HEK293 (cell line): ENCODE measurements at regions not wholly inside any gene's neighbourhood (a gene's known extent, or its start where the extent isn't known, plus 50 kb on each side); places are given as distances from the start of the nearest gene placed in this dataset.

Experiments
- CTCF ChIA-PET: fragments of 350-600 bp; formaldehyde crosslinking; extraction: SDS; loops from one replicate; lab custom pipeline; 2021; ENCODE audit warnings: antibody characterized with exemption; lab: Yijun Ruan, JAX
- POLR2A ChIA-PET: fragments of 300-600 bp; formaldehyde crosslinking; extraction: SDS; loops from one replicate; lab custom pipeline; 2020; ENCODE audit warnings: antibody characterized with exemption, inconsistent platforms; lab: Yijun Ruan, JAX
- H3K27ac ChIP-seq: fragments of 200-500 bp; sonication (Bioruptor generic); 2 replicates; pipeline ENCODE4 v1.5.1; 2014; ENCODE audit warnings: low read depth, low read length, control low read depth, inconsistent platforms; ENCODE audit errors: extremely low read depth
- H3K36me3 ChIP-seq, 2 experiments: fragments of 200-500 bp in 1 of 2; sonication (Bioruptor generic) in 1 of 2; 1 replicate in 1 of 2; 2 replicates in 1 of 2; pipeline ENCODE4 v1.5.1; 2014 to 2017; ENCODE audit warnings: inconsistent platforms in 2 of 2, low read length in 2 of 2; ENCODE audit not compliant: control insufficient read depth in 2 of 2, insufficient read depth in 1 of 2
- H3K4me1 ChIP-seq: fragments of 200-500 bp; sonication (Bioruptor generic); 2 replicates; pipeline ENCODE4 v1.5.1; 2014; ENCODE audit warnings: mild to moderate bottlenecking, low read length, inconsistent platforms; ENCODE audit not compliant: control insufficient read depth, insufficient read depth
- H3K4me3 ChIP-seq: 2 replicates; pipeline ENCODE4 v1.5.1; 2011; ENCODE audit warnings: low read depth, mild to moderate bottlenecking, control low read depth, low read length, moderate library complexity
- H3K9me3 ChIP-seq: fragments of 200-500 bp; sonication (Bioruptor generic); 2 replicates; pipeline ENCODE4 v1.5.1; 2014; ENCODE audit warnings: low read depth, low read length, inconsistent platforms; ENCODE audit not compliant: control insufficient read depth, insufficient read depth
- GLIS1 ChIP-seq: fragments of 450-650 bp; formaldehyde crosslinking; IDR thresholded peaks from 2 replicates; pipeline ENCODE4 v1.5.1; 2016; ENCODE audit warnings: missing biosample characterization, missing genetic modification characterization
- IKZF3 ChIP-seq: fragments of 450-650 bp; IDR thresholded peaks from 2 replicates; pipeline ENCODE4 v1.5.0; 2018; ENCODE audit warnings: missing biosample characterization, mild to moderate bottlenecking, missing genetic modification characterization, moderate library complexity
- SCRT2 ChIP-seq: fragments of 450-650 bp; formaldehyde crosslinking; IDR thresholded peaks from 2 replicates; pipeline ENCODE4 v1.5.1; 2016; ENCODE audit warnings: missing biosample characterization, missing genetic modification characterization
- TCF7L2 ChIP-seq: IDR thresholded peaks from 2 replicates; pipeline ENCODE4 v1.6.1; 2011; ENCODE audit warnings: low read depth, mild to moderate bottlenecking, inconsistent platforms, low read length, moderate library complexity, borderline replicate concordance
- ZFP69B ChIP-seq: fragments of 450-650 bp; formaldehyde crosslinking; IDR thresholded peaks from 2 replicates; pipeline ENCODE4 v1.5.1; 2016; ENCODE audit warnings: missing biosample characterization, missing genetic modification characterization
- ZIC2 ChIP-seq: fragments of 450-650 bp; formaldehyde crosslinking; IDR thresholded peaks from 2 replicates; pipeline ENCODE4 v1.5.1; 2016; ENCODE audit warnings: missing biosample characterization, missing genetic modification characterization
- ZNF121 ChIP-seq: fragments of 450-650 bp; formaldehyde crosslinking; IDR thresholded peaks from 2 replicates; pipeline ENCODE4 v1.5.1; 2016; ENCODE audit warnings: missing biosample characterization, missing genetic modification characterization
- ZNF133 ChIP-seq: fragments of 450-650 bp; formaldehyde crosslinking; IDR thresholded peaks from 2 replicates; pipeline ENCODE4 v1.5.1; 2016; ENCODE audit warnings: missing biosample characterization, missing genetic modification characterization
- ZNF169 ChIP-seq: fragments of 450-650 bp; formaldehyde crosslinking; IDR thresholded peaks from 2 replicates; pipeline ENCODE4 v1.5.1; 2016; ENCODE audit warnings: missing biosample characterization, missing genetic modification characterization
- ZNF335 ChIP-seq: fragments of 450-650 bp; formaldehyde crosslinking; conservative IDR thresholded peaks from 2 replicates; pipeline ENCODE4 v1.5.1; 2016; ENCODE audit warnings: missing biosample characterization, missing genetic modification characterization
- ZNF654 ChIP-seq: fragments of 450-650 bp; formaldehyde crosslinking; IDR thresholded peaks from 2 replicates; pipeline ENCODE4 v1.5.1; 2016; ENCODE audit warnings: low read depth, missing biosample characterization, missing genetic modification characterization
- ZNF658 ChIP-seq: fragments of 450-650 bp; formaldehyde crosslinking; IDR thresholded peaks from 2 replicates; pipeline ENCODE4; 2016; ENCODE audit warnings: missing biosample characterization, missing genetic modification characterization
- TF ChIP-seq, protein P1 (sequence below): fragments of 450-650 bp; formaldehyde crosslinking; IDR thresholded peaks from 2 replicates; pipeline ENCODE4 v1.5.1; 2016; ENCODE audit warnings: missing biosample characterization, missing genetic modification characterization
- TF ChIP-seq, protein P2 (sequence below): fragments of 450-650 bp; formaldehyde crosslinking; IDR thresholded peaks from 2 replicates; pipeline ENCODE4 v1.5.1; 2016; ENCODE audit warnings: missing biosample characterization, missing genetic modification characterization, borderline replicate concordance
- TF ChIP-seq, protein P3 (sequence below): fragments of 450-650 bp; formaldehyde crosslinking; IDR thresholded peaks from 2 replicates; pipeline ENCODE4 v1.5.1; 2016; ENCODE audit warnings: missing biosample characterization, missing genetic modification characterization, borderline replicate concordance
- TF ChIP-seq, protein P4 (sequence below): fragments of 450-650 bp; formaldehyde crosslinking; IDR thresholded peaks from 2 replicates; pipeline ENCODE4 v1.5.1; 2016; ENCODE audit warnings: missing biosample characterization, missing genetic modification characterization
- TF ChIP-seq, protein P5 (sequence below): fragments of 450-650 bp; formaldehyde crosslinking; IDR thresholded peaks from 2 replicates; pipeline ENCODE4 v1.5.1; 2016; ENCODE audit warnings: missing biosample characterization, missing genetic modification characterization
- TF ChIP-seq, protein P6 (sequence below): fragments of 450-650 bp; formaldehyde crosslinking; IDR thresholded peaks from 2 replicates; pipeline ENCODE4 v1.5.1; 2016; ENCODE audit warnings: missing biosample characterization, missing genetic modification characterization

DNA sequence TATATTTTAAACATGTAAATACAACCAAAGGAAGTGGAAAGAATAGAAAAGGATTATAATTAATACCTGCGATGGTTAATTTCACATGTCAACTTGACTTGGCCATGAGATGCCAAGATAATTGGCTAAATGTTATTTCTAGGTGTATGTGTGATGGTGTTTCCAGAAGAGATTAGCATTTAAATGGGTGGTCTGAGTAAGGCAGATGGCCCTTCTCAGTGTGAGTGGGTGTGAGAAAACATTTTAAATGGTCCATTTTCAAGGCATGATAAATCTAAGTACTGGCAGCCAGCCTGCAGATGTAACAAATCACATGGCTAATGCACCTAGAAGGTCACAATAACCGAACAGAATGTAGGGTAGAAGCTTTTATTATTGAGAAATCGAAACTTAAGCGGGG, 99.6 kb upstream of the CDH7 start:
- H3K36me3 ChIP-seq = no peaks in the 10 kb centered on the region
- POLR2A ChIA-PET = no interaction called here
- no peak overlapping the region for H3K4me3 ChIP-seq
- no peak overlapping the region for H3K27ac ChIP-seq
- CTCF ChIA-PET = no interaction called here
- H3K4me1 ChIP-seq = no peaks in the 10 kb centered on the region
- no peaks in the 10 kb centered on the region; the same call in 1 of the 2 replicates for H3K9me3 ChIP-seq
- no peak for TF ChIP-seq ZNF658 (tag by site-specific recombination)
- no peak for TF ChIP-seq ZNF335 (tag by site-specific recombination)
- no peak for TF ChIP-seq ZNF133
- no peak for TF ChIP-seq ZNF654 (tag by site-specific recombination)

DNA sequence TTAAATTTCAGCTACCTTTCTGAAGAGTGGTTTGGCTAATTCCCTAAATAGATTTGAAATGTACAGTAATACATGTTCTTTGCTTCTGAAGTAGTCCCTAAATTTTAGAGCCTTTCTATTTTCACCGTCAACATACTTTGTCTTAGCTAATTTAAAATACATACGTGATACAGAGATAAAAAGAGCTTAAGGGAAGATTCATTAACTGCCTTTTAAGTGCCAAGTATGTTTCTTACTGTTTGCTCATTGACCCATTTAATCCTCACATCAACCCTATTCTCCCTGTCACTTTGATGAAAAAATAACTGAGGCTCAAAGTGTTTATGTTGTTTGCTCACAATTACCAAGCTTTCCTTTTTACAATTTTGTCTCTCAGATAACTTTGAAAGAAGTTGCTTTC, 118.6 kb upstream of the CDH7 start:
- no peaks in the 10 kb centered on the region for H3K4me1 ChIP-seq
- H3K36me3 ChIP-seq = no peaks in the 10 kb centered on the region
- H3K27ac ChIP-seq = no peak overlapping the region
- POLR2A ChIA-PET = no interaction called here
- no peaks in the 10 kb centered on the region for H3K9me3 ChIP-seq
- no peak overlapping the region for H3K4me3 ChIP-seq
- CTCF ChIA-PET = no interaction called here
- no peak for TF ChIP-seq TCF7L2
- TF ChIP-seq SCRT2 (tag by site-specific recombination) = no peak
- TF ChIP-seq ZFP69B (tag by site-specific recombination) = no peak
- TF ChIP-seq, protein P1, sequence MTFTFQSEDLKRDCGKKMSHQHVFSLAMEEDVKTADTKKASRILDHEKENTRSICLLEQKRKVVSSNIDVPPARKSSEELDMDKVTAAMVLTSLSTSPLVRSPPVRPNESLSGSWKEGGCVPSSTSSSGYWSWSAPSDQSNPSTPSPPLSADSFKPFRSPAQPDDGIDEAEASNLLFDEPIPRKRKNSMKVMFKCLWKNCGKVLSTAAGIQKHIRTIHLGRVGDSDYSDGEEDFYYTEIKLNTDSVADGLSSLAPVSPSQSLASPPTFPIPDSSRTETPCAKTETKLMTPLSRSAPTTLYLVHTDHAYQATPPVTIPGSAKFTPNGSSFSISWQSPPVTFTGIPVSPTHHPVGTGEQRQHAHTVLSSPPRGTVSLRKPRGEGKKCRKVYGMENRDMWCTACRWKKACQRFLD = no peak
- TF ChIP-seq, protein P2, sequence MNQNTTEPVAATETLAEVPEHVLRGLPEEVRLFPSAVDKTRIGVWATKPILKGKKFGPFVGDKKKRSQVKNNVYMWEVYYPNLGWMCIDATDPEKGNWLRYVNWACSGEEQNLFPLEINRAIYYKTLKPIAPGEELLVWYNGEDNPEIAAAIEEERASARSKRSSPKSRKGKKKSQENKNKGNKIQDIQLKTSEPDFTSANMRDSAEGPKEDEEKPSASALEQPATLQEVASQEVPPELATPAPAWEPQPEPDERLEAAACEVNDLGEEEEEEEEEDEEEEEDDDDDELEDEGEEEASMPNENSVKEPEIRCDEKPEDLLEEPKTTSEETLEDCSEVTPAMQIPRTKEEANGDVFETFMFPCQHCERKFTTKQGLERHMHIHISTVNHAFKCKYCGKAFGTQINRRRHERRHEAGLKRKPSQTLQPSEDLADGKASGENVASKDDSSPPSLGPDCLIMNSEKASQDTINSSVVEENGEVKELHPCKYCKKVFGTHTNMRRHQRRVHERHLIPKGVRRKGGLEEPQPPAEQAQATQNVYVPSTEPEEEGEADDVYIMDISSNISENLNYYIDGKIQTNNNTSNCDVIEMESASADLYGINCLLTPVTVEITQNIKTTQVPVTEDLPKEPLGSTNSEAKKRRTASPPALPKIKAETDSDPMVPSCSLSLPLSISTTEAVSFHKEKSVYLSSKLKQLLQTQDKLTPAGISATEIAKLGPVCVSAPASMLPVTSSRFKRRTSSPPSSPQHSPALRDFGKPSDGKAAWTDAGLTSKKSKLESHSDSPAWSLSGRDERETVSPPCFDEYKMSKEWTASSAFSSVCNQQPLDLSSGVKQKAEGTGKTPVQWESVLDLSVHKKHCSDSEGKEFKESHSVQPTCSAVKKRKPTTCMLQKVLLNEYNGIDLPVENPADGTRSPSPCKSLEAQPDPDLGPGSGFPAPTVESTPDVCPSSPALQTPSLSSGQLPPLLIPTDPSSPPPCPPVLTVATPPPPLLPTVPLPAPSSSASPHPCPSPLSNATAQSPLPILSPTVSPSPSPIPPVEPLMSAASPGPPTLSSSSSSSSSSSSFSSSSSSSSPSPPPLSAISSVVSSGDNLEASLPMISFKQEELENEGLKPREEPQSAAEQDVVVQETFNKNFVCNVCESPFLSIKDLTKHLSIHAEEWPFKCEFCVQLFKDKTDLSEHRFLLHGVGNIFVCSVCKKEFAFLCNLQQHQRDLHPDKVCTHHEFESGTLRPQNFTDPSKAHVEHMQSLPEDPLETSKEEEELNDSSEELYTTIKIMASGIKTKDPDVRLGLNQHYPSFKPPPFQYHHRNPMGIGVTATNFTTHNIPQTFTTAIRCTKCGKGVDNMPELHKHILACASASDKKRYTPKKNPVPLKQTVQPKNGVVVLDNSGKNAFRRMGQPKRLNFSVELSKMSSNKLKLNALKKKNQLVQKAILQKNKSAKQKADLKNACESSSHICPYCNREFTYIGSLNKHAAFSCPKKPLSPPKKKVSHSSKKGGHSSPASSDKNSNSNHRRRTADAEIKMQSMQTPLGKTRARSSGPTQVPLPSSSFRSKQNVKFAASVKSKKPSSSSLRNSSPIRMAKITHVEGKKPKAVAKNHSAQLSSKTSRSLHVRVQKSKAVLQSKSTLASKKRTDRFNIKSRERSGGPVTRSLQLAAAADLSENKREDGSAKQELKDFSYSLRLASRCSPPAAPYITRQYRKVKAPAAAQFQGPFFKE = no peak
- TF ChIP-seq, protein P3, sequence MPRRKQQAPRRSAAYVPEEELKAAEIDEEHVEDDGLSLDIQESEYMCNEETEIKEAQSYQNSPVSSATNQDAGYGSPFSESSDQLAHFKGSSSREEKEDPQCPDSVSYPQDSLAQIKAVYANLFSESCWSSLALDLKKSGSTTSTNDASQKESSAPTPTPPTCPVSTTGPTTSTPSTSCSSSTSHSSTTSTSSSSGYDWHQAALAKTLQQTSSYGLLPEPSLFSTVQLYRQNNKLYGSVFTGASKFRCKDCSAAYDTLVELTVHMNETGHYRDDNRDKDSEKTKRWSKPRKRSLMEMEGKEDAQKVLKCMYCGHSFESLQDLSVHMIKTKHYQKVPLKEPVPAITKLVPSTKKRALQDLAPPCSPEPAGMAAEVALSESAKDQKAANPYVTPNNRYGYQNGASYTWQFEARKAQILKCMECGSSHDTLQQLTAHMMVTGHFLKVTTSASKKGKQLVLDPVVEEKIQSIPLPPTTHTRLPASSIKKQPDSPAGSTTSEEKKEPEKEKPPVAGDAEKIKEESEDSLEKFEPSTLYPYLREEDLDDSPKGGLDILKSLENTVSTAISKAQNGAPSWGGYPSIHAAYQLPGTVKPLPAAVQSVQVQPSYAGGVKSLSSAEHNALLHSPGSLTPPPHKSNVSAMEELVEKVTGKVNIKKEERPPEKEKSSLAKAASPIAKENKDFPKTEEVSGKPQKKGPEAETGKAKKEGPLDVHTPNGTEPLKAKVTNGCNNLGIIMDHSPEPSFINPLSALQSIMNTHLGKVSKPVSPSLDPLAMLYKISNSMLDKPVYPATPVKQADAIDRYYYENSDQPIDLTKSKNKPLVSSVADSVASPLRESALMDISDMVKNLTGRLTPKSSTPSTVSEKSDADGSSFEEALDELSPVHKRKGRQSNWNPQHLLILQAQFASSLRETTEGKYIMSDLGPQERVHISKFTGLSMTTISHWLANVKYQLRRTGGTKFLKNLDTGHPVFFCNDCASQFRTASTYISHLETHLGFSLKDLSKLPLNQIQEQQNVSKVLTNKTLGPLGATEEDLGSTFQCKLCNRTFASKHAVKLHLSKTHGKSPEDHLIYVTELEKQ (tag by site-specific recombination) = no peak
- TF ChIP-seq, protein P4, sequence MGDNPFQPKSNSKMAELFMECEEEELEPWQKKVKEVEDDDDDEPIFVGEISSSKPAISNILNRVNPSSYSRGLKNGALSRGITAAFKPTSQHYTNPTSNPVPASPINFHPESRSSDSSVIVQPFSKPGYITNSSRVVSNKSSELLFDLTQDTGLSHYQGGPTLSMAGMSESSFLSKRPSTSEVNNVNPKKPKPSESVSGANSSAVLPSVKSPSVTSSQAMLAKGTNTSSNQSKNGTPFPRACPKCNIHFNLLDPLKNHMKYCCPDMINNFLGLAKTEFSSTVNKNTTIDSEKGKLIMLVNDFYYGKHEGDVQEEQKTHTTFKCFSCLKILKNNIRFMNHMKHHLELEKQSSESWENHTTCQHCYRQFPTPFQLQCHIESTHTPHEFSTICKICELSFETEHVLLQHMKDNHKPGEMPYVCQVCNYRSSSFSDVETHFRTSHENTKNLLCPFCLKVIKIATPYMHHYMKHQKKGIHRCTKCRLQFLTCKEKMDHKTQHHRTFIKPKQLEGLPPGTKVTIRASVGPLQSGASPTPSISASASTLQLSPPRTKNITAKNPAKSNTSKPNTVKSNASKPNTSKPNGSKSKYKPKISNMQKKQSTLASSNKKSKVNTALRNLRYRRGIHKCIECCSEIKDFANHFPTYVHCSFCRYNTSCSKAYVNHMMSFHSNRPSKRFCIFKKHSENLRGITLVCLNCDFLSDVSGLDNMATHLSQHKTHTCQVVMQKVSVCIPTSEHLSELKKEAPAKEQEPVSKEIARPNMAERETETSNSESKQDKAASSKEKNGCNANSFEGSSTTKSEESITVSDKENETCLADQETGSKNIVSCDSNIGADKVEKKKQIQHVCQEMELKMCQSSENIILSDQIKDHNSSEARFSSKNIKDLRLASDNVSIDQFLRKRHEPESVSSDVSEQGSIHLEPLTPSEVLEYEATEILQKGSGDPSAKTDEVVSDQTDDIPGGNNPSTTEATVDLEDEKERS = no peak
- no peak for TF ChIP-seq ZNF121 (tag by site-specific recombination)
- TF ChIP-seq, protein P5, sequence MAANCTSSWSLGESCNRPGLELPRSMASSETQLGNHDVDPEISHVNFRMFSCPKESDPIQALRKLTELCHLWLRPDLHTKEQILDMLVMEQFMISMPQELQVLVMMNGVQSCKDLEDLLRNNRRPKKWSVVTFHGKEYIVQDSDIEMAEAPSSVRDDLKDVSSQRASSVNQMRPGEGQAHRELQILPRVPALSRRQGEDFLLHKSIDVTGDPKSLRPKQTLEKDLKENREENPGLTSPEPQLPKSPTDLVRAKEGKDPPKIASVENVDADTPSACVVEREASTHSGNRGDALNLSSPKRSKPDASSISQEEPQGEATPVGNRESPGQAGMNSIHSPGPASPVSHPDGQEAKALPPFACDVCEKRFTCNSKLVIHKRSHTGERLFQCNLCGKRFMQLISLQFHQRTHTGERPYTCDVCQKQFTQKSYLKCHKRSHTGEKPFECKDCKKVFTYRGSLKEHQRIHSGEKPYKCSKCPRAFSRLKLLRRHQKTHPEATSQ = no peak
- no peak for TF ChIP-seq ZIC2 (tag by site-specific recombination)
- TF ChIP-seq IKZF3 (tag by site-specific recombination) = no peak
- TF ChIP-seq, protein P6, sequence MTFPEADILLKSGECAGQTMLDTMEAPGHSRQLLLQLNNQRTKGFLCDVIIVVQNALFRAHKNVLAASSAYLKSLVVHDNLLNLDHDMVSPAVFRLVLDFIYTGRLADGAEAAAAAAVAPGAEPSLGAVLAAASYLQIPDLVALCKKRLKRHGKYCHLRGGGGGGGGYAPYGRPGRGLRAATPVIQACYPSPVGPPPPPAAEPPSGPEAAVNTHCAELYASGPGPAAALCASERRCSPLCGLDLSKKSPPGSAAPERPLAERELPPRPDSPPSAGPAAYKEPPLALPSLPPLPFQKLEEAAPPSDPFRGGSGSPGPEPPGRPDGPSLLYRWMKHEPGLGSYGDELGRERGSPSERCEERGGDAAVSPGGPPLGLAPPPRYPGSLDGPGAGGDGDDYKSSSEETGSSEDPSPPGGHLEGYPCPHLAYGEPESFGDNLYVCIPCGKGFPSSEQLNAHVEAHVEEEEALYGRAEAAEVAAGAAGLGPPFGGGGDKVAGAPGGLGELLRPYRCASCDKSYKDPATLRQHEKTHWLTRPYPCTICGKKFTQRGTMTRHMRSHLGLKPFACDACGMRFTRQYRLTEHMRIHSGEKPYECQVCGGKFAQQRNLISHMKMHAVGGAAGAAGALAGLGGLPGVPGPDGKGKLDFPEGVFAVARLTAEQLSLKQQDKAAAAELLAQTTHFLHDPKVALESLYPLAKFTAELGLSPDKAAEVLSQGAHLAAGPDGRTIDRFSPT (tag by site-specific recombination) = no peak
- TF ChIP-seq ZNF169 (tag by site-specific recombination) = no peak
- TF ChIP-seq GLIS1 = no peak
